HepG2 (cell line): ENCODE measurements at regions not wholly inside any gene's neighbourhood (a gene's known extent, or its start where the extent isn't known, plus 50 kb on each side); places are given as distances from the start of the nearest gene placed in this dataset.

ENCODE experiments used
- ATAC-seq: fragments of 200-7000 bp; cut with Tn5 transposase; 3 replicates; pipeline ENCODE4 v1.9.1; 2020; ENCODE audit warnings: mild to moderate bottlenecking, moderate library complexity
- BruUV-seq: library from RNA; stranded (reverse); fragments of 400-500 nt; replicated peaks from 2 replicates; lab custom pipeline; 2021; lab: Mats Ljungman, UMichigan
- CTCF ChIA-PET: fragments of 300-600 bp; formaldehyde crosslinking; extraction: SDS; loops from one replicate; lab custom pipeline; 2021; ENCODE audit warnings: low total read pairs, inconsistent platforms, low intra/inter-chr PET ratio; lab: Yijun Ruan, JAX
- POLR2A ChIA-PET: fragments of 350-600 bp; sonication (Branson Sonifier 250); formaldehyde crosslinking; loops from one replicate; lab custom pipeline; 2020; ENCODE audit warnings: antibody characterized with exemption, inconsistent platforms; lab: Yijun Ruan, JAX
- DNase-seq: peaks from one replicate; pipeline ENCODE4 v3.0.0-alpha.2; 2015; ENCODE audit warnings: low spot score
- FAIRE-seq: peaks from 3 replicates; lab custom pipeline; 2011; peaks lifted over from hg19 to GRCh38; lab: Jason Lieb, UNC
- H2AFZ ChIP-seq: one replicate; pipeline ENCODE4 v1.6.1; 2011; ENCODE audit warnings: low read length, inconsistent platforms
- H3K27ac ChIP-seq: fragments of 300-600 bp; 3 replicates; pipeline ENCODE4 v1.8.0; 2011; ENCODE audit warnings: mixed run types, mild to moderate bottlenecking, mixed read lengths, low read length, inconsistent platforms; ENCODE audit not compliant: insufficient read depth; ENCODE audit errors: extremely low read length
- H3K27me3 ChIP-seq, 2 experiments: fragments of 200-600 bp in 1 of 2; 2 replicates in 1 of 2; 3 replicates in 1 of 2; pipeline versions ENCODE4 v1.6.0 to v1.8.0; 2011; ENCODE audit warnings: low read length in 2 of 2, mild to moderate bottlenecking in 2 of 2, moderate library complexity in 2 of 2, inconsistent platforms in 1 of 2; ENCODE audit not compliant: insufficient read depth in 2 of 2, control insufficient read depth in 1 of 2
- H3K36me3 ChIP-seq, 2 experiments: fragments of 200-600 bp in 1 of 2; replicated peaks in 1 of 2; 2 replicates in 1 of 2; 3 replicates in 1 of 2; pipeline versions ENCODE4 v1.5.1 to v1.8.0; 2011; ENCODE audit warnings: low read length in 2 of 2, inconsistent platforms in 1 of 2; ENCODE audit not compliant: insufficient read depth in 2 of 2, control insufficient read depth in 1 of 2
- H3K4me1 ChIP-seq: 2 replicates; pipeline ENCODE4 v1.5.1; 2012; ENCODE audit warnings: low read length, inconsistent platforms; ENCODE audit not compliant: insufficient read depth
- H3K4me2 ChIP-seq: 2 replicates; pipeline ENCODE4 v1.6.0; 2011; ENCODE audit warnings: low read depth, low read length, inconsistent platforms
- H3K4me3 ChIP-seq, 3 experiments: fragments of 200-600 bp in 1 of 3; sonication (generic), shearing (Covaris generic) in 1 of 3; replicated peaks in 1 of 3; 2 replicates each; pipeline ENCODE4 v1.5.1; 2011 to 2016; ENCODE audit warnings: low read length in 3 of 3, inconsistent platforms in 2 of 3, low read depth in 2 of 3, mild to moderate bottlenecking in 2 of 3, control low read depth in 1 of 3, mixed read lengths in 1 of 3; ENCODE audit not compliant: insufficient read depth in 1 of 3
- H3K79me2 ChIP-seq: one replicate; pipeline ENCODE4 v1.6.1; 2011; ENCODE audit warnings: low read length, inconsistent platforms; ENCODE audit not compliant: insufficient read depth
- H3K9ac ChIP-seq: 2 replicates; pipeline ENCODE4 v1.6.0; 2011; ENCODE audit warnings: mild to moderate bottlenecking, low read depth, low read length, inconsistent platforms; ENCODE audit not compliant: insufficient read depth
- H3K9me3 ChIP-seq: 2 replicates; pipeline ENCODE4 v1.5.1; 2012; ENCODE audit warnings: mild to moderate bottlenecking, low read length
- H4K20me1 ChIP-seq: 2 replicates; pipeline ENCODE4 v1.6.0; 2011; ENCODE audit warnings: inconsistent platforms, mild to moderate bottlenecking, low read length, moderate library complexity; ENCODE audit not compliant: insufficient read depth
- ATF3 ChIP-seq: sonication (generic); formaldehyde crosslinking; IDR thresholded peaks from 2 replicates; pipeline ENCODE4 v1.4.0; 2020; ENCODE audit warnings: missing genetic modification reagents
- BRD4 ChIP-seq: sonication (generic); formaldehyde crosslinking; IDR thresholded peaks from 2 replicates; pipeline ENCODE4 v1.4.0; 2020; ENCODE audit warnings: missing genetic modification reagents
- HDAC2 ChIP-seq: sonication (generic); formaldehyde crosslinking; IDR thresholded peaks from 2 replicates; pipeline ENCODE4 v1.4.0; 2020; ENCODE audit warnings: missing genetic modification reagents
- HNF4G ChIP-seq, 2 experiments: sonication (generic) in 1 of 2; formaldehyde crosslinking in 1 of 2; IDR thresholded peaks; 2 replicates each; pipeline versions ENCODE4 v1.4.0 to v1.6.1; 2011 to 2020; ENCODE audit warnings: borderline replicate concordance in 2 of 2, low read depth in 2 of 2, mild to moderate bottlenecking in 2 of 2, low read length in 1 of 2, missing genetic modification reagents in 1 of 2, moderate library complexity in 1 of 2
- MXD4 ChIP-seq: IDR thresholded peaks from 2 replicates; pipeline ENCODE4 v1.6.1; 2016; ENCODE audit warnings: mild to moderate bottlenecking, missing biosample characterization, missing genetic modification reagents
- NFRKB ChIP-seq: fragments of 450-650 bp; IDR thresholded peaks from 2 replicates; pipeline ENCODE4 v1.6.1; 2017
- RAD21 ChIP-seq: fragments of 450-650 bp; formaldehyde crosslinking; IDR thresholded peaks from 2 replicates; pipeline ENCODE4 v1.5.0; 2020; ENCODE audit warnings: mild to moderate bottlenecking
- RORA ChIP-seq: sonication (generic); formaldehyde crosslinking; IDR thresholded peaks from 2 replicates; pipeline ENCODE4 v1.5.0; 2020; ENCODE audit warnings: mild to moderate bottlenecking, missing genetic modification reagents, moderate library complexity
- SMAD3 ChIP-seq: sonication (generic); formaldehyde crosslinking; IDR thresholded peaks from 2 replicates; pipeline ENCODE4 v1.4.0; 2020; ENCODE audit warnings: missing genetic modification reagents
- ZBTB1 ChIP-seq: sonication (generic); formaldehyde crosslinking; IDR thresholded peaks from 2 replicates; pipeline ENCODE4 v1.4.0; 2020; ENCODE audit warnings: missing genetic modification reagents, borderline replicate concordance
- ZNF124 ChIP-seq: sonication (generic); formaldehyde crosslinking; IDR thresholded peaks from 2 replicates; pipeline ENCODE4 v1.4.0; 2020; ENCODE audit warnings: missing genetic modification reagents
- ZNF235 ChIP-seq: sonication (generic); formaldehyde crosslinking; IDR thresholded peaks from 2 replicates; pipeline ENCODE4 v1.8.1; 2023; ENCODE audit warnings: mild to moderate bottlenecking, missing genetic modification reagents, borderline replicate concordance
- ZNF782 ChIP-seq: sonication (generic); formaldehyde crosslinking; IDR thresholded peaks from 2 replicates; pipeline ENCODE4 v1.4.0; 2020; ENCODE audit warnings: missing genetic modification reagents, mild to moderate bottlenecking, borderline replicate concordance
- WGBS: methylation state at CpG from one replicate; pipeline ENCODE4 v1.1.6; 2017; ENCODE audit warnings: low lambda C conversion rate; 5-methylcytosine and 5-hydroxymethylcytosine counted together
- in situ Hi-C: cut with HindIII; loops from 2 replicates; pipeline ENCODE4 v1.10.0; 2017; ENCODE audit warnings: low pct_unique_long_range_greater_than_20kb; ENCODE audit not compliant: extremely low pct_ligation_motif_present
- intact Hi-C: fragments of 100-400 bp; cut with micrococcal nuclease; formaldehyde crosslinking; loops from one replicate; pipeline ENCODE4 v1.10.0; 2022; ENCODE audit not compliant: unreplicated experiment
- TF ChIP-seq, protein P1 (sequence below): sonication (generic); formaldehyde crosslinking; IDR thresholded peaks from 2 replicates; pipeline ENCODE4 v1.8.1; 2023; ENCODE audit warnings: missing genetic modification reagents, inconsistent platforms, borderline replicate concordance
- TF ChIP-seq, protein P2 (sequence below): IDR thresholded peaks from 2 replicates; pipeline ENCODE4 v1.6.1; 2016; ENCODE audit warnings: control low read depth

DNA sequence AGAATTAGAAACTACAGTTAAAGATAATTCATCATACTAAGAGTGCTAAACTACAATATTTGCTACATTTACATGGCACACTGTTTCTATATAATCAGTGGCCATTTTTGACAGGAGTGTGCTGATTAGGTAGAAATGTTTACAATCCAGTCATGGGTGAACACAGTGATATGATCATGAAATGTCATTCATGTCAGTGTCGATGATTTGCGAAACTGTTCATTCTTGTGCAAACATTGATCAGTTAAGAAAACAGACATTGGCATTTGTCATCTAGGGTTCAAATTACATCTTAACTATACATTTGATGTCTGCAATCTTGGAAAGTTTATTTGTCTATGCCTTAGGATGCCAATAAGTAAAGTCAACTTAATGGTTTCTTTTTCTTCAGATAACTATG is 474.9 kb downstream of the DOK5 start:
- in situ Hi-C loops = no loop called here
- ATAC-seq = no peak
- no peak for DNase-seq
- Histone ChIP-seq H2AFZ (no peak overlapping the region), H3K79me2 (no peaks in the 10 kb centered on the region)
- 4% methylated on average over 2 of the region's 2 CpGs for WGBS
- no TSS peak for BruUV-seq
- TF ChIP-seq HDAC2 (CRISPR knock-in tag) (no peak), ZBTB1 (CRISPR knock-in tag) (no peak), SMAD3 (CRISPR knock-in tag) (no peak), ZNF782 (no peak), BRD4 (CRISPR knock-in tag) (no peak), ZNF235 (CRISPR knock-in tag) (no peak), RORA (CRISPR knock-in tag) (no peak), ATF3 (CRISPR knock-in tag) (no peak), NFRKB (no peak), RAD21 (no peak), HNF4G (IDR thresholded peaks at IDR 0.05; ENCODE audit: borderline replicate concordance, low read depth, low read length) (no peak), HNF4G (CRISPR knock-in tag; IDR thresholded peaks at IDR 0.05; ENCODE audit: borderline replicate concordance, low read depth) (no peak), MXD4 (CRISPR knock-in tag) (no peak), ZNF124 (CRISPR knock-in tag) (no peak)
- TF ChIP-seq, protein P1, sequence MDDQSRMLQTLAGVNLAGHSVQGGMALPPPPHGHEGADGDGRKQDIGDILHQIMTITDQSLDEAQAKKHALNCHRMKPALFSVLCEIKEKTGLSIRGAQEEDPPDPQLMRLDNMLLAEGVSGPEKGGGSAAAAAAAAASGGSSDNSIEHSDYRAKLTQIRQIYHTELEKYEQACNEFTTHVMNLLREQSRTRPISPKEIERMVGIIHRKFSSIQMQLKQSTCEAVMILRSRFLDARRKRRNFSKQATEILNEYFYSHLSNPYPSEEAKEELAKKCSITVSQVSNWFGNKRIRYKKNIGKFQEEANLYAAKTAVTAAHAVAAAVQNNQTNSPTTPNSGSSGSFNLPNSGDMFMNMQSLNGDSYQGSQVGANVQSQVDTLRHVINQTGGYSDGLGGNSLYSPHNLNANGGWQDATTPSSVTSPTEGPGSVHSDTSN (CRISPR knock-in tag) = no peak
- TF ChIP-seq, protein P2, sequence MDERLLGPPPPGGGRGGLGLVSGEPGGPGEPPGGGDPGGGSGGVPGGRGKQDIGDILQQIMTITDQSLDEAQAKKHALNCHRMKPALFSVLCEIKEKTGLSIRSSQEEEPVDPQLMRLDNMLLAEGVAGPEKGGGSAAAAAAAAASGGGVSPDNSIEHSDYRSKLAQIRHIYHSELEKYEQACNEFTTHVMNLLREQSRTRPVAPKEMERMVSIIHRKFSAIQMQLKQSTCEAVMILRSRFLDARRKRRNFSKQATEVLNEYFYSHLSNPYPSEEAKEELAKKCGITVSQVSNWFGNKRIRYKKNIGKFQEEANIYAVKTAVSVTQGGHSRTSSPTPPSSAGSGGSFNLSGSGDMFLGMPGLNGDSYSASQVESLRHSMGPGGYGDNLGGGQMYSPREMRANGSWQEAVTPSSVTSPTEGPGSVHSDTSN = no peak
- TF ChIP-seq, all 625 proteins: peak for 0
- no peaks in the 10 kb centered on the region for H3K4me1 ChIP-seq
- H3K9me3 ChIP-seq = peaks cover 52% of the 10 kb centered on the region
- ChIA-PET POLR2A (no interaction called here), CTCF (no interaction called here)
- no peak overlapping the region for H3K4me2 ChIP-seq
- no peaks in the 10 kb centered on the region for H4K20me1 ChIP-seq
- H3K27ac ChIP-seq = no peak overlapping the region
- FAIRE-seq = no peak
- H3K4me3 ChIP-seq = no peak overlapping the region
- H3K27me3 ChIP-seq = no peaks in the 10 kb centered on the region
- intact Hi-C loops = no loop called here
- H3K9ac ChIP-seq = no peak overlapping the region
- no peaks in the 10 kb centered on the region for H3K36me3 ChIP-seq
